ENCODE measurements at regions not wholly inside any gene's neighbourhood (a gene's known extent, or its start where the extent isn't known, plus 50 kb on each side); places are given as distances from the start of the nearest gene placed in this dataset.

DNA sequence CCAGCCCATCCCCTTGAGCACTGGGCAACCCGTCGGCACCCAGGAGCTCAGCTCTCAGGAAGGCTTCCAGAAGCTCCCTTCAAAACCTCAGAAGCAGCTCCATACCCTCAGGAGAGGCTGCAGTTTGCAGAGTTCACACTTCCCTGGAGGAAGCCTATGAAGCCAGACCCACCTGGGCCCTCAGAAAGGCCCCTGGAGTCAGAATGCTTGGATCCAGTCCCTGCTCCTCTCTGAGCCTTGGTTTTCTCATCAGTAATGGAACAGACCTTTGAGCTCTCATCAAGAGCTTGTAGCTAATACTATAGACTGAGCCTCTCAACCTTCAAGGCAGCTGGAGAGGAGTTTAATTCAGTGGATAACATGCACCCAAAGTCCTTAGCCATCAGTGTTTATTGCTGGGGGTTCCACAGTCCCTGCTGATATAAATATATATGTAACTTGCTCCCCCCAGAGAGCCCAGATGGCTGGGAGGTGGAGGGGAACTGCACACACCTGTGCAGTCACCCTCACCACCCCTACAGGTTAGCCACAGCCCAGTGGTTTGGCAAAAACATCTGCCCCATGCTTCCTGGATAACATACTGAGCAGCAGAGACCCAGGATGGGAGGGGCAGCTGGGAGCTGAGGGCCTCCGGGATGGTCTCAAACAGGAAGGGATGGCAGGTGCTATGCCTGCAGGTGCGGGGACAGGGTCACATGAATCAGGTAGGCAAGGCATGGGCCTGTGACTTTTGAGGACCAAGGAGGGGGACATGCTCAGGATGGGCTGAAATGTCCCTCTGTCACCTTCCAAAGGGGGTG lies 120.1 kb downstream of the SNX5 start (continued):
- TF ChIP-seq, protein P1, sequence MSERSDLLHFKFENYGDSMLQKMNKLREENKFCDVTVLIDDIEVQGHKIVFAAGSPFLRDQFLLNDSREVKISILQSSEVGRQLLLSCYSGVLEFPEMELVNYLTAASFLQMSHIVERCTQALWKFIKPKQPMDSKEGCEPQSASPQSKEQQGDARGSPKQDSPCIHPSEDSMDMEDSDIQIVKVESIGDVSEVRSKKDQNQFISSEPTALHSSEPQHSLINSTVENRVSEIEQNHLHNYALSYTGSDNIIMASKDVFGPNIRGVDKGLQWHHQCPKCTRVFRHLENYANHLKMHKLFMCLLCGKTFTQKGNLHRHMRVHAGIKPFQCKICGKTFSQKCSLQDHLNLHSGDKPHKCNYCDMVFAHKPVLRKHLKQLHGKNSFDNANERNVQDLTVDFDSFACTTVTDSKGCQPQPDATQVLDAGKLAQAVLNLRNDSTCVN (CRISPR knock-in tag; IDR thresholded peaks at IDR 0.05; ENCODE audit: borderline replicate concordance): peak; percentile 12; the same call in 1 of the 2 replicates
- TF ChIP-seq, protein P2, sequence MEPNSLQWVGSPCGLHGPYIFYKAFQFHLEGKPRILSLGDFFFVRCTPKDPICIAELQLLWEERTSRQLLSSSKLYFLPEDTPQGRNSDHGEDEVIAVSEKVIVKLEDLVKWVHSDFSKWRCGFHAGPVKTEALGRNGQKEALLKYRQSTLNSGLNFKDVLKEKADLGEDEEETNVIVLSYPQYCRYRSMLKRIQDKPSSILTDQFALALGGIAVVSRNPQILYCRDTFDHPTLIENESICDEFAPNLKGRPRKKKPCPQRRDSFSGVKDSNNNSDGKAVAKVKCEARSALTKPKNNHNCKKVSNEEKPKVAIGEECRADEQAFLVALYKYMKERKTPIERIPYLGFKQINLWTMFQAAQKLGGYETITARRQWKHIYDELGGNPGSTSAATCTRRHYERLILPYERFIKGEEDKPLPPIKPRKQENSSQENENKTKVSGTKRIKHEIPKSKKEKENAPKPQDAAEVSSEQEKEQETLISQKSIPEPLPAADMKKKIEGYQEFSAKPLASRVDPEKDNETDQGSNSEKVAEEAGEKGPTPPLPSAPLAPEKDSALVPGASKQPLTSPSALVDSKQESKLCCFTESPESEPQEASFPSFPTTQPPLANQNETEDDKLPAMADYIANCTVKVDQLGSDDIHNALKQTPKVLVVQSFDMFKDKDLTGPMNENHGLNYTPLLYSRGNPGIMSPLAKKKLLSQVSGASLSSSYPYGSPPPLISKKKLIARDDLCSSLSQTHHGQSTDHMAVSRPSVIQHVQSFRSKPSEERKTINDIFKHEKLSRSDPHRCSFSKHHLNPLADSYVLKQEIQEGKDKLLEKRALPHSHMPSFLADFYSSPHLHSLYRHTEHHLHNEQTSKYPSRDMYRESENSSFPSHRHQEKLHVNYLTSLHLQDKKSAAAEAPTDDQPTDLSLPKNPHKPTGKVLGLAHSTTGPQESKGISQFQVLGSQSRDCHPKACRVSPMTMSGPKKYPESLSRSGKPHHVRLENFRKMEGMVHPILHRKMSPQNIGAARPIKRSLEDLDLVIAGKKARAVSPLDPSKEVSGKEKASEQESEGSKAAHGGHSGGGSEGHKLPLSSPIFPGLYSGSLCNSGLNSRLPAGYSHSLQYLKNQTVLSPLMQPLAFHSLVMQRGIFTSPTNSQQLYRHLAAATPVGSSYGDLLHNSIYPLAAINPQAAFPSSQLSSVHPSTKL (CRISPR knock-in tag; IDR thresholded peaks at IDR 0.05): no peak
- TF ChIP-seq TAF1 (CRISPR knock-in tag; IDR thresholded peaks at IDR 0.05): no peak
- no peak for TF ChIP-seq ZNF766 (CRISPR knock-in tag; IDR thresholded peaks at IDR 0.05; ENCODE audit: borderline replicate concordance)
- TF ChIP-seq, protein P3, sequence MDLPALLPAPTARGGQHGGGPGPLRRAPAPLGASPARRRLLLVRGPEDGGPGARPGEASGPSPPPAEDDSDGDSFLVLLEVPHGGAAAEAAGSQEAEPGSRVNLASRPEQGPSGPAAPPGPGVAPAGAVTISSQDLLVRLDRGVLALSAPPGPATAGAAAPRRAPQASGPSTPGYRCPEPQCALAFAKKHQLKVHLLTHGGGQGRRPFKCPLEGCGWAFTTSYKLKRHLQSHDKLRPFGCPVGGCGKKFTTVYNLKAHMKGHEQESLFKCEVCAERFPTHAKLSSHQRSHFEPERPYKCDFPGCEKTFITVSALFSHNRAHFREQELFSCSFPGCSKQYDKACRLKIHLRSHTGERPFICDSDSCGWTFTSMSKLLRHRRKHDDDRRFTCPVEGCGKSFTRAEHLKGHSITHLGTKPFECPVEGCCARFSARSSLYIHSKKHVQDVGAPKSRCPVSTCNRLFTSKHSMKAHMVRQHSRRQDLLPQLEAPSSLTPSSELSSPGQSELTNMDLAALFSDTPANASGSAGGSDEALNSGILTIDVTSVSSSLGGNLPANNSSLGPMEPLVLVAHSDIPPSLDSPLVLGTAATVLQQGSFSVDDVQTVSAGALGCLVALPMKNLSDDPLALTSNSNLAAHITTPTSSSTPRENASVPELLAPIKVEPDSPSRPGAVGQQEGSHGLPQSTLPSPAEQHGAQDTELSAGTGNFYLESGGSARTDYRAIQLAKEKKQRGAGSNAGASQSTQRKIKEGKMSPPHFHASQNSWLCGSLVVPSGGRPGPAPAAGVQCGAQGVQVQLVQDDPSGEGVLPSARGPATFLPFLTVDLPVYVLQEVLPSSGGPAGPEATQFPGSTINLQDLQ (CRISPR knock-in tag; IDR thresholded peaks at IDR 0.05): no peak
- TF ChIP-seq SRF (IDR thresholded peaks at IDR 0.05; ENCODE audit: low read depth, low read length): no peak
- TF ChIP-seq SKI (IDR thresholded peaks at IDR 0.05; ENCODE audit: partially characterized antibody): no peak
- no peak for TF ChIP-seq NFATC3 (CRISPR knock-in tag; IDR thresholded peaks at IDR 0.05)
- no peak for TF ChIP-seq ZNF674 (CRISPR knock-in tag; IDR thresholded peaks at IDR 0.05; ENCODE audit: low read depth)
- no peak for TF ChIP-seq CBFB (CRISPR knock-in tag; IDR thresholded peaks at IDR 0.05)
- TF ChIP-seq ZNF446 (CRISPR knock-in tag; IDR thresholded peaks at IDR 0.05): no peak
- TF ChIP-seq, protein P4, sequence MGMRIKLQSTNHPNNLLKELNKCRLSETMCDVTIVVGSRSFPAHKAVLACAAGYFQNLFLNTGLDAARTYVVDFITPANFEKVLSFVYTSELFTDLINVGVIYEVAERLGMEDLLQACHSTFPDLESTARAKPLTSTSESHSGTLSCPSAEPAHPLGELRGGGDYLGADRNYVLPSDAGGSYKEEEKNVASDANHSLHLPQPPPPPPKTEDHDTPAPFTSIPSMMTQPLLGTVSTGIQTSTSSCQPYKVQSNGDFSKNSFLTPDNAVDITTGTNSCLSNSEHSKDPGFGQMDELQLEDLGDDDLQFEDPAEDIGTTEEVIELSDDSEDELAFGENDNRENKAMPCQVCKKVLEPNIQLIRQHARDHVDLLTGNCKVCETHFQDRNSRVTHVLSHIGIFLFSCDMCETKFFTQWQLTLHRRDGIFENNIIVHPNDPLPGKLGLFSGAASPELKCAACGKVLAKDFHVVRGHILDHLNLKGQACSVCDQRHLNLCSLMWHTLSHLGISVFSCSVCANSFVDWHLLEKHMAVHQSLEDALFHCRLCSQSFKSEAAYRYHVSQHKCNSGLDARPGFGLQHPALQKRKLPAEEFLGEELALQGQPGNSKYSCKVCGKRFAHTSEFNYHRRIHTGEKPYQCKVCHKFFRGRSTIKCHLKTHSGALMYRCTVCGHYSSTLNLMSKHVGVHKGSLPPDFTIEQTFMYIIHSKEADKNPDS (CRISPR knock-in tag; IDR thresholded peaks at IDR 0.05): no peak
- TF ChIP-seq GFI1 (CRISPR knock-in tag; IDR thresholded peaks at IDR 0.05; ENCODE audit: borderline replicate concordance): no peak
- TF ChIP-seq MTA3 (CRISPR knock-in tag; IDR thresholded peaks at IDR 0.05): no peak
- no peak for TF ChIP-seq ZNF431 (CRISPR knock-in tag; IDR thresholded peaks at IDR 0.05; ENCODE audit: borderline replicate concordance, low read depth)
- 0 out of 2 replicates have a peak, but pooled peaks have one; percentile 13 for TF ChIP-seq SPEN (CRISPR knock-in tag; IDR thresholded peaks at IDR 0.05; ENCODE audit: low read depth)
- no peak for TF ChIP-seq ZNF572 (CRISPR knock-in tag; IDR thresholded peaks at IDR 0.05)
- no peak for TF ChIP-seq ASH2L (IDR thresholded peaks at IDR 0.05; ENCODE audit: insufficient read length, low read depth, low read length)
- TF ChIP-seq SMC3 (IDR thresholded peaks at IDR 0.05; ENCODE audit: low read length): no peak
- TF ChIP-seq ELF3 (CRISPR knock-in tag; IDR thresholded peaks at IDR 0.05): no peak
- no peak for TF ChIP-seq PHF5A (CRISPR knock-in tag; IDR thresholded peaks at IDR 0.05; ENCODE audit: low read depth, unreplicated experiment)

Measured in HepG2 (cell line).